ENCODE measurements at regions not wholly inside any gene's neighbourhood (a gene's known extent, or its start where the extent isn't known, plus 50 kb on each side); places are given as distances from the start of the nearest gene placed in this dataset.

- Mint-ChIP-seq H3K27me3 (ENCODE audit: low read depth) (peaks cover 16% of the 10 kb centered on the region), H3K4me1 (ENCODE audit: low read depth) (no peaks in the 10 kb centered on the region), H3K9me3 (peaks cover under 1 to 3% of the 10 kb centered on the region in 2 donors), H3K27ac (no peak overlapping the region), H3K4me3 (no peak overlapping the region), H3K36me3 (ENCODE audit: insufficient read depth in 2 of 2) (peaks cover under 1 to 1% of the 10 kb centered on the region in 2 donors)
- DNase-seq (no peak), ATAC-seq (replicated peaks in 1 of 2) (no peak)
Observed at GRCh38 chr6:106895703-106896040, 78.9 kb downstream of the CD24 start.

GRCh38 chr6:106894978-106895702 is 79.4 kb downstream of the CD24 start:
- Mint-ChIP-seq H3K9me3 (no peaks in the 10 kb centered on the region), H3K27me3 (ENCODE audit: low read depth) (peaks cover 22% of the 10 kb centered on the region), H3K27ac (no peak overlapping the region), H3K36me3 (ENCODE audit: insufficient read depth in 2 of 2) (no peaks in the 10 kb centered on the region), H3K4me3 (no peak overlapping the region), H3K4me1 (ENCODE audit: low read depth) (no peaks in the 10 kb centered on the region)
- no peak for ATAC-seq (replicated peaks in 1 of 2)
- DNase-seq = no peak

- no peak overlapping the region for H3K27ac Mint-ChIP-seq
- no peaks in the 10 kb centered on the region for H3K4me1 Mint-ChIP-seq (ENCODE audit: low read depth)
- H3K4me3 Mint-ChIP-seq = no peak overlapping the region
- DNase-seq (no peak), ATAC-seq (replicated peaks in 1 of 2) (no peak)
- H3K36me3 Mint-ChIP-seq (ENCODE audit: insufficient read depth in 2 of 2) = no peaks in the 10 kb centered on the region
- H3K9me3 Mint-ChIP-seq = no peaks in the 10 kb centered on the region
- peaks cover 37% of the 10 kb centered on the region for H3K27me3 Mint-ChIP-seq (ENCODE audit: low read depth)
Observed at GRCh38 chr6:106892186-106892585, 82.3 kb downstream of the CD24 start.

GRCh38 chr6:106890447-106890846 is 84.1 kb downstream of the CD24 start:
- Mint-ChIP-seq H3K27ac (no peak overlapping the region), H3K4me3 (no peak overlapping the region), H3K4me1 (ENCODE audit: low read depth) (no peaks in the 10 kb centered on the region), H3K36me3 (ENCODE audit: insufficient read depth in 2 of 2) (no peaks in the 10 kb centered on the region), H3K27me3 (ENCODE audit: low read depth) (peaks cover 48% of the 10 kb centered on the region), H3K9me3 (no peaks in the 10 kb centered on the region)
- DNase-seq = no peak
- no peak for ATAC-seq (replicated peaks in 1 of 2)

GRCh38 chr6:106889692-106890091 is 84.8 kb downstream of the CD24 start:
- Mint-ChIP-seq H3K4me3 (no peak overlapping the region), H3K9me3 (no peaks in the 10 kb centered on the region)
- ATAC-seq (replicated peaks in 1 of 2) = no peak

GRCh38 chr6:106886922-106887797 is 87.4 kb downstream of the CD24 start:
- Mint-ChIP-seq H3K27me3 (ENCODE audit: low read depth) (peaks cover 38% of the 10 kb centered on the region), H3K4me1 (ENCODE audit: low read depth) (no peaks in the 10 kb centered on the region), H3K36me3 (ENCODE audit: insufficient read depth in 2 of 2) (no peaks in the 10 kb centered on the region), H3K4me3 (no peak overlapping the region), H3K9me3 (no peaks in the 10 kb centered on the region), H3K27ac (no peak overlapping the region)
- DNase-seq = no peak
- ATAC-seq (replicated peaks in 1 of 2) = no peak

More at GRCh38 chr6:106889692-106890091, 84.8 kb downstream of the CD24 start:
- no peaks in the 10 kb centered on the region for H3K4me1 Mint-ChIP-seq (ENCODE audit: low read depth)
- peaks cover 49% of the 10 kb centered on the region for H3K27me3 Mint-ChIP-seq (ENCODE audit: low read depth)
- no peak overlapping the region for H3K27ac Mint-ChIP-seq
- H3K36me3 Mint-ChIP-seq (ENCODE audit: insufficient read depth in 2 of 2) = no peaks in the 10 kb centered on the region
- no peak for DNase-seq

GRCh38 chr6:106886081-106886843 is 88.3 kb downstream of the CD24 start:
- H3K4me1 Mint-ChIP-seq (ENCODE audit: low read depth) = no peaks in the 10 kb centered on the region
- no peaks in the 10 kb centered on the region for H3K9me3 Mint-ChIP-seq
- no peaks in the 10 kb centered on the region for H3K36me3 Mint-ChIP-seq (ENCODE audit: insufficient read depth in 2 of 2)
- H3K4me3 Mint-ChIP-seq = no peak overlapping the region
- DNase-seq (no peak), ATAC-seq (replicated peaks in 1 of 2) (no peak)
- no peak overlapping the region for H3K27ac Mint-ChIP-seq
- peaks cover 38% of the 10 kb centered on the region for H3K27me3 Mint-ChIP-seq (ENCODE audit: low read depth)

- Mint-ChIP-seq H3K4me1 (ENCODE audit: low read depth) (no peaks in the 10 kb centered on the region), H3K27ac (no peak overlapping the region), H3K9me3 (no peaks in the 10 kb centered on the region), H3K36me3 (ENCODE audit: insufficient read depth in 2 of 2) (no peaks in the 10 kb centered on the region), H3K4me3 (no peak overlapping the region), H3K27me3 (ENCODE audit: low read depth) (peaks cover 33% of the 10 kb centered on the region)
- DNase-seq = no peak
- ATAC-seq (replicated peaks in 1 of 2) = no peak
Observed at GRCh38 chr6:106885679-106886078, 88.8 kb downstream of the CD24 start.

- DNase-seq (no peak), ATAC-seq (replicated peaks in 1 of 2) (no peak)
- no peak overlapping the region for H3K27ac Mint-ChIP-seq
- no peaks in the 10 kb centered on the region for H3K4me1 Mint-ChIP-seq (ENCODE audit: low read depth)
- H3K9me3 Mint-ChIP-seq = no peaks in the 10 kb centered on the region
- H3K27me3 Mint-ChIP-seq (ENCODE audit: low read depth) = peaks cover 22% of the 10 kb centered on the region
- no peaks in the 10 kb centered on the region for H3K36me3 Mint-ChIP-seq (ENCODE audit: insufficient read depth in 2 of 2)
- no peak overlapping the region for H3K4me3 Mint-ChIP-seq
Observed at GRCh38 chr6:106884576-106884975, 90.0 kb downstream of the CD24 start.

GRCh38 chr6:106883808-106884262 is 90.7 kb downstream of the CD24 start:
- Mint-ChIP-seq H3K27me3 (ENCODE audit: low read depth) (peaks cover 17% of the 10 kb centered on the region), H3K4me1 (ENCODE audit: low read depth) (no peaks in the 10 kb centered on the region), H3K9me3 (no peaks in the 10 kb centered on the region), H3K36me3 (ENCODE audit: insufficient read depth in 2 of 2) (no peaks in the 10 kb centered on the region), H3K4me3 (no peak overlapping the region), H3K27ac (no peak overlapping the region)
- ATAC-seq (replicated peaks in 1 of 2) (no peak), DNase-seq (no peak)

GRCh38 chr6:106882601-106883518 is 91.7 kb downstream of the CD24 start:
- Mint-ChIP-seq H3K27me3 (ENCODE audit: low read depth) (peaks cover 17% of the 10 kb centered on the region), H3K36me3 (ENCODE audit: insufficient read depth in 2 of 2) (no peaks in the 10 kb centered on the region), H3K4me3 (no peak overlapping the region), H3K27ac (no peak overlapping the region), H3K4me1 (ENCODE audit: low read depth) (no peaks in the 10 kb centered on the region), H3K9me3 (no peaks in the 10 kb centered on the region)
- no peak for ATAC-seq (replicated peaks in 1 of 2)
- DNase-seq = no peak

GRCh38 chr6:106882138-106882537 is 92.4 kb downstream of the CD24 start:
- Mint-ChIP-seq H3K9me3 (peaks cover 0 to under 1% of the 10 kb centered on the region in 2 donors), H3K4me1 (ENCODE audit: low read depth) (no peaks in the 10 kb centered on the region), H3K27me3 (ENCODE audit: low read depth) (peaks cover 12% of the 10 kb centered on the region), H3K36me3 (ENCODE audit: insufficient read depth in 2 of 2) (no peaks in the 10 kb centered on the region), H3K27ac (no peak overlapping the region), H3K4me3 (no peak overlapping the region)
- DNase-seq (no peak), ATAC-seq (replicated peaks in 1 of 2) (no peak)

Measured in activated T-cell treated with anti-CD3 and anti-CD28 coated beads, Interleukin-2, amount 50 U/mL, for 72 hours (primary cell).